OCI-LY3 (cell line): ENCODE measurements at regions not wholly inside any gene's neighbourhood (a gene's known extent, or its start where the extent isn't known, plus 50 kb on each side); places are given as distances from the start of the nearest gene placed in this dataset.

ENCODE experiments used
- H2AFZ ChIP-seq: fragments of 200-600, 300-600 bp; shearing (Covaris generic); 2 replicates; pipeline ENCODE4 v1.6.0; 2014; ENCODE audit warnings: antibody characterized with exemption, low read depth, low read length
- H3K27ac ChIP-seq: fragments of 200-600, 300-600 bp; sonication (generic); 2 replicates; pipeline ENCODE4 v1.5.1; 2014; ENCODE audit warnings: mild to moderate bottlenecking, low read length, moderate library complexity, mixed read lengths
- H3K27me3 ChIP-seq: fragments of 200-600, 300-600 bp; sonication (generic); 2 replicates; pipeline ENCODE4 v1.6.1; 2014; ENCODE audit warnings: low read depth, low read length, mixed read lengths
- H3K36me3 ChIP-seq: fragments of 200-600, 300-600 bp; sonication (generic); replicated peaks from 2 replicates; pipeline ENCODE3; 2014; ENCODE audit warnings: low read depth, low read length, mixed read lengths
- H3K4me1 ChIP-seq: fragments of 300-600, 200-600 bp; sonication (generic); 2 replicates; pipeline ENCODE4 v1.6.1; 2014; ENCODE audit warnings: low read length, mixed read lengths
- H3K4me2 ChIP-seq: fragments of 200-600, 300-600 bp; sonication (generic); 2 replicates; pipeline ENCODE4 v1.6.1; 2014; ENCODE audit warnings: low read length, mixed read lengths
- H3K4me3 ChIP-seq: fragments of 300-600, 200-600 bp; sonication (generic); 2 replicates; pipeline ENCODE4 v1.5.1; 2014; ENCODE audit warnings: antibody characterized with exemption, mild to moderate bottlenecking, low read length, moderate library complexity
- H3K79me2 ChIP-seq: fragments of 300-600, 200-600 bp; shearing (Covaris generic); 2 replicates; pipeline ENCODE4 v1.6.1; 2014; ENCODE audit warnings: mild to moderate bottlenecking, low read length, mixed read lengths
- H3K9ac ChIP-seq: fragments of 300-600, 200-600 bp; shearing (Covaris generic); 2 replicates; pipeline ENCODE4 v1.6.0; 2014; ENCODE audit warnings: mild to moderate bottlenecking, low read length, moderate library complexity
- H3K9me3 ChIP-seq: fragments of 200-600, 300-600 bp; shearing (Covaris generic); 2 replicates; pipeline ENCODE4 v1.6.1; 2014; ENCODE audit warnings: low read length, mixed read lengths; ENCODE audit not compliant: insufficient read depth
- H4K20me1 ChIP-seq: fragments of 200-600, 300-600 bp; sonication (generic); 2 replicates; pipeline ENCODE4 v1.6.1; 2016; ENCODE audit warnings: low read length, mixed read lengths; ENCODE audit not compliant: insufficient read depth
- CTCF ChIP-seq: fragments of 200-600, 300-600 bp; sonication (generic); IDR thresholded peaks from 2 replicates; pipeline ENCODE4 v1.5.1; 2014; ENCODE audit warnings: antibody characterized with exemption, low read length, low read depth
- EZH2phosphoT487 ChIP-seq: fragments of 200-600 bp; shearing (Covaris generic); IDR thresholded peaks from 2 replicates; pipeline ENCODE4 v1.6.1; 2018; ENCODE audit warnings: antibody characterized with exemption, mixed run types, low read depth

- Histone ChIP-seq H3K27me3 (no peaks in the 10 kb centered on the region), H3K27ac (no peak overlapping the region), H3K4me1 (peaks cover 20% of the 10 kb centered on the region), H3K79me2 (no peaks in the 10 kb centered on the region), H3K4me3 (no peak overlapping the region), H3K36me3 (no peaks in the 10 kb centered on the region), H3K4me2 (no peak overlapping the region), H3K9me3 (no peaks in the 10 kb centered on the region), H4K20me1 (no peaks in the 10 kb centered on the region), H3K9ac (no peak overlapping the region), H2AFZ (no peak overlapping the region)
- no peak for TF ChIP-seq CTCF
- TF ChIP-seq EZH2phosphoT487 = no peak
These were observed 145.8 kb upstream of the RASGEF1B start for GRCh38 chr4:81617545-81617944.

GRCh38 chr4:81611221-81611620 lies 139.5 kb upstream of the RASGEF1B start:
- no peak overlapping the region for H3K4me2 ChIP-seq
- no peaks in the 10 kb centered on the region for H4K20me1 ChIP-seq
- H3K27ac ChIP-seq = no peak overlapping the region
- H2AFZ ChIP-seq = no peak overlapping the region
- no peak overlapping the region for H3K9ac ChIP-seq
- H3K4me1 ChIP-seq = peaks cover 10% of the 10 kb centered on the region
- no peak for TF ChIP-seq EZH2phosphoT487
- TF ChIP-seq CTCF = no peak
- no peaks in the 10 kb centered on the region for H3K36me3 ChIP-seq
- no peaks in the 10 kb centered on the region for H3K27me3 ChIP-seq
- H3K79me2 ChIP-seq = no peaks in the 10 kb centered on the region
- H3K4me3 ChIP-seq = no peak overlapping the region
- no peaks in the 10 kb centered on the region for H3K9me3 ChIP-seq

GRCh38 chr4:81609844-81610243 lies 138.1 kb upstream of the RASGEF1B start:
- Histone ChIP-seq H3K79me2 (no peaks in the 10 kb centered on the region), H3K9ac (no peak overlapping the region), H3K36me3 (no peaks in the 10 kb centered on the region), H3K27me3 (no peaks in the 10 kb centered on the region), H4K20me1 (no peaks in the 10 kb centered on the region), H3K4me1 (peaks cover 10% of the 10 kb centered on the region), H2AFZ (no peak overlapping the region), H3K4me2 (no peak overlapping the region), H3K27ac (no peak overlapping the region), H3K4me3 (no peak overlapping the region), H3K9me3 (no peaks in the 10 kb centered on the region)
- TF ChIP-seq CTCF (no peak), EZH2phosphoT487 (no peak)

GRCh38 chr4:81607950-81608349 lies 136.2 kb upstream of the RASGEF1B start:
- no peak for TF ChIP-seq CTCF
- no peak for TF ChIP-seq EZH2phosphoT487
- Histone ChIP-seq H3K9me3 (no peaks in the 10 kb centered on the region), H3K4me3 (no peak overlapping the region), H3K79me2 (no peaks in the 10 kb centered on the region), H3K9ac (no peak overlapping the region), H4K20me1 (no peaks in the 10 kb centered on the region), H3K4me2 (no peak overlapping the region), H3K36me3 (no peaks in the 10 kb centered on the region), H3K27me3 (no peaks in the 10 kb centered on the region), H2AFZ (no peak overlapping the region), H3K27ac (no peak overlapping the region), H3K4me1 (peaks cover 10% of the 10 kb centered on the region)
